SK-N-MC (cell line): ENCODE measurements at regions not wholly inside any gene's neighbourhood (a gene's known extent, or its start where the extent isn't known, plus 50 kb on each side); places are given as distances from the start of the nearest gene placed in this dataset.

Experiments used
- EZH2 ChIP-seq: fragments of 200-600 bp; sonication (generic); IDR thresholded peaks from one replicate; pipeline ENCODE4 v1.6.1; 2017; ENCODE audit warnings: antibody characterized with exemption
- FOXP2 ChIP-seq: optimal IDR thresholded peaks from 2 replicates; pipeline ENCODE3; 2011; ENCODE audit warnings: mild to moderate bottlenecking, moderate library complexity; ENCODE audit not compliant: insufficient read depth; ENCODE audit errors: extremely low read length, control extremely low read depth
- POLR2AphosphoS5 ChIP-seq: IDR thresholded peaks from 2 replicates; pipeline ENCODE4 v1.6.1; 2012; ENCODE audit warnings: mild to moderate bottlenecking, low read depth, low read length, borderline replicate concordance

DNA sequence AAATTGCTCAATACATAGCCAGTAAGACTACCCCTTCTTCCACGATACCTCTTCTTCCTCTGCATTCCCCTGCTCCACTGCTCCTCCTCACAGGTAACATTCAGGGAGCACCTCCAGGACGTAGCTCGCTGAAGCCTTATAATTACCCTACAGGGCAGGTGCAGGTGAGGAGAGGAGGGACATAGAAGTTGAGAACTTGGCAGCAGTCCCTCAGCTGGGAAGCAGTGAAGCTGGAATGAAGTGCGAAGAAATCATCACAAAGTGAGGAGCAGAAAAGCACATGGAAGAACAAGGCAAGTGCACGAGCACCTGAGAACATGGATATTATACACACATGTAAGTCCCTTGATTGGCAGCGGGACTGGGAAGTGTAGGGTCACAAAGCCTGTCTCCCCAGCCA, 118.2 kb downstream of the HSD17B3 start:
- no peak for TF ChIP-seq FOXP2
- TF ChIP-seq EZH2 = no peak
- TF ChIP-seq POLR2AphosphoS5 = no peak
